IgD-negative memory B cell (primary cell): ENCODE measurements at regions not wholly inside any gene's neighbourhood (a gene's known extent, or its start where the extent isn't known, plus 50 kb on each side); places are given as distances from the start of the nearest gene placed in this dataset.

Source experiments
- H3K27ac Mint-ChIP-seq, 3 donors: one replicate each; pipeline ENCODE4 v1.8.0; 2020 to 2022; ENCODE audit warnings: mild to moderate bottlenecking in 3 of 3, mixed read lengths in 3 of 3, moderate library complexity in 1 of 3
- H3K27me3 Mint-ChIP-seq: one replicate; pipeline ENCODE4 v1.8.0; 2021; ENCODE audit warnings: mixed read lengths
- H3K36me3 Mint-ChIP-seq: one replicate; pipeline ENCODE4 v1.8.0; 2020; ENCODE audit warnings: mild to moderate bottlenecking, mixed read lengths
- H3K4me1 Mint-ChIP-seq, 3 donors: one replicate each; pipeline ENCODE4 v1.8.0; 2020 to 2022; ENCODE audit warnings: mixed read lengths in 3 of 3, mild to moderate bottlenecking in 1 of 3
- H3K4me3 Mint-ChIP-seq, 4 donors: one replicate each; pipeline ENCODE4 v1.8.0; 2020 to 2022; ENCODE audit warnings: mild to moderate bottlenecking in 4 of 4, mixed read lengths in 4 of 4, moderate library complexity in 3 of 4
- H3K9me3 Mint-ChIP-seq, 3 donors: one replicate each; pipeline ENCODE4 v1.8.0; 2020 to 2021; ENCODE audit warnings: mixed read lengths in 3 of 3, mild to moderate bottlenecking in 1 of 3

GRCh38 chr17:11121341-11121985 is 119.5 kb upstream of the SHISA6 start:
- H3K27me3 Mint-ChIP-seq = no peaks in the 10 kb centered on the region
- no peak overlapping the region for H3K27ac Mint-ChIP-seq

GRCh38 chr17:11109106-11109505 is 131.9 kb upstream of the SHISA6 start:
- H3K27me3 Mint-ChIP-seq = no peaks in the 10 kb centered on the region
- no peaks in the 10 kb centered on the region for H3K4me1 Mint-ChIP-seq
- peaks cover 3% of the 10 kb centered on the region for H3K36me3 Mint-ChIP-seq
- no peak overlapping the region for H3K4me3 Mint-ChIP-seq
- no peak overlapping the region for H3K27ac Mint-ChIP-seq
- H3K9me3 Mint-ChIP-seq = peaks cover 2 to 5% (median 3%) of the 10 kb centered on the region in 3 donors

More at GRCh38 chr17:11121341-11121985, 119.5 kb upstream of the SHISA6 start:
- Mint-ChIP-seq H3K36me3 (no peaks in the 10 kb centered on the region), H3K4me1 (no peaks in the 10 kb centered on the region), H3K9me3 (peaks cover 4 to 15% (median 5%) of the 10 kb centered on the region in 3 donors), H3K4me3 (no peak overlapping the region)

GRCh38 chr17:11105141-11105540 is 135.9 kb upstream of the SHISA6 start:
- Mint-ChIP-seq H3K27me3 (no peaks in the 10 kb centered on the region), H3K4me1 (no peaks in the 10 kb centered on the region), H3K9me3 (peaks cover 4 to 8% (median 5%) of the 10 kb centered on the region in 3 donors), H3K4me3 (no peak overlapping the region), H3K27ac (no peak overlapping the region), H3K36me3 (no peaks in the 10 kb centered on the region)

- H3K4me3 Mint-ChIP-seq = no peak overlapping the region
- H3K9me3 Mint-ChIP-seq = peaks cover 0 to 4% (median 2%) of the 10 kb centered on the region in 3 donors
- H3K27me3 Mint-ChIP-seq = peaks cover 1% of the 10 kb centered on the region
- no peak overlapping the region for H3K27ac Mint-ChIP-seq
- H3K4me1 Mint-ChIP-seq = no peaks in the 10 kb centered on the region
- H3K36me3 Mint-ChIP-seq = no peaks in the 10 kb centered on the region
Observed at GRCh38 chr17:11097121-11097520, 143.9 kb upstream of the SHISA6 start.

GRCh38 chr17:11094331-11094730 is 146.7 kb upstream of the SHISA6 start:
- no peak overlapping the region for H3K4me3 Mint-ChIP-seq
- no peak overlapping the region for H3K27ac Mint-ChIP-seq
- peaks cover 1% of the 10 kb centered on the region for H3K27me3 Mint-ChIP-seq
- peaks cover 0 to 7% (median 0%) of the 10 kb centered on the region in 3 donors for H3K9me3 Mint-ChIP-seq
- no peaks in the 10 kb centered on the region for H3K4me1 Mint-ChIP-seq
- no peaks in the 10 kb centered on the region for H3K36me3 Mint-ChIP-seq

- H3K4me3 Mint-ChIP-seq = no peak overlapping the region
- H3K9me3 Mint-ChIP-seq = peaks cover 0 to 7% (median 2%) of the 10 kb centered on the region in 3 donors
- no peaks in the 10 kb centered on the region for H3K36me3 Mint-ChIP-seq
- H3K4me1 Mint-ChIP-seq = no peaks in the 10 kb centered on the region
- no peak overlapping the region for H3K27ac Mint-ChIP-seq
- H3K27me3 Mint-ChIP-seq = no peaks in the 10 kb centered on the region
Observed at GRCh38 chr17:11086646-11087340, 154.2 kb upstream of the SHISA6 start.

- H3K27me3 Mint-ChIP-seq = no peaks in the 10 kb centered on the region
- H3K9me3 Mint-ChIP-seq = peaks cover 0 to 2% (median 0%) of the 10 kb centered on the region in 3 donors
- H3K4me3 Mint-ChIP-seq = no peak overlapping the region
- H3K36me3 Mint-ChIP-seq = no peaks in the 10 kb centered on the region
- no peak overlapping the region for H3K27ac Mint-ChIP-seq
- no peaks in the 10 kb centered on the region for H3K4me1 Mint-ChIP-seq
Observed at GRCh38 chr17:11082559-11082958, 158.5 kb upstream of the SHISA6 start.

- no peaks in the 10 kb centered on the region for H3K36me3 Mint-ChIP-seq
- H3K4me1 Mint-ChIP-seq = no peaks in the 10 kb centered on the region
- no peak overlapping the region for H3K27ac Mint-ChIP-seq
- H3K27me3 Mint-ChIP-seq = no peaks in the 10 kb centered on the region
- peaks cover 0 to 2% (median 0%) of the 10 kb centered on the region in 3 donors for H3K9me3 Mint-ChIP-seq
- H3K4me3 Mint-ChIP-seq = no peak overlapping the region
Observed at GRCh38 chr17:11081342-11081741, 159.7 kb upstream of the SHISA6 start.

GRCh38 chr17:11077673-11078072 is 163.3 kb upstream of the SHISA6 start:
- no peaks in the 10 kb centered on the region for H3K27me3 Mint-ChIP-seq
- H3K27ac Mint-ChIP-seq = no peak overlapping the region
- H3K4me3 Mint-ChIP-seq = no peak overlapping the region

GRCh38 chr17:11074451-11074850 is 166.6 kb upstream of the SHISA6 start:
- H3K4me1 Mint-ChIP-seq = no peaks in the 10 kb centered on the region
- H3K27me3 Mint-ChIP-seq = no peaks in the 10 kb centered on the region
- H3K4me3 Mint-ChIP-seq = no peak overlapping the region
- H3K27ac Mint-ChIP-seq = no peak overlapping the region
- peaks cover 5 to 19% (median 18%) of the 10 kb centered on the region in 3 donors for H3K9me3 Mint-ChIP-seq
- H3K36me3 Mint-ChIP-seq = no peaks in the 10 kb centered on the region

More at GRCh38 chr17:11077673-11078072, 163.3 kb upstream of the SHISA6 start:
- Mint-ChIP-seq H3K4me1 (no peaks in the 10 kb centered on the region), H3K36me3 (no peaks in the 10 kb centered on the region), H3K9me3 (peaks cover 0 to 6% (median 0%) of the 10 kb centered on the region in 3 donors)

- no peaks in the 10 kb centered on the region for H3K36me3 Mint-ChIP-seq
- no peaks in the 10 kb centered on the region for H3K27me3 Mint-ChIP-seq
- peaks cover 0 to 7% (median 2%) of the 10 kb centered on the region in 3 donors for H3K9me3 Mint-ChIP-seq
- no peaks in the 10 kb centered on the region for H3K4me1 Mint-ChIP-seq
- no peak overlapping the region for H3K4me3 Mint-ChIP-seq
- no peak overlapping the region for H3K27ac Mint-ChIP-seq
Observed at GRCh38 chr17:11056926-11057325, 184.1 kb upstream of the SHISA6 start.

GRCh38 chr17:11053846-11054245 is 187.2 kb upstream of the SHISA6 start:
- H3K9me3 Mint-ChIP-seq = peaks cover 0 to 2% (median 0%) of the 10 kb centered on the region in 3 donors
- H3K36me3 Mint-ChIP-seq = no peaks in the 10 kb centered on the region

GRCh38 chr17:11049539-11049938 is 191.5 kb upstream of the SHISA6 start:
- no peak overlapping the region for H3K27ac Mint-ChIP-seq
- H3K27me3 Mint-ChIP-seq = no peaks in the 10 kb centered on the region
- no peaks in the 10 kb centered on the region for H3K4me1 Mint-ChIP-seq
- no peaks in the 10 kb centered on the region for H3K36me3 Mint-ChIP-seq
- peaks cover 0 to 4% (median 0%) of the 10 kb centered on the region in 3 donors for H3K9me3 Mint-ChIP-seq
- H3K4me3 Mint-ChIP-seq = no peak overlapping the region

More at GRCh38 chr17:11053846-11054245, 187.2 kb upstream of the SHISA6 start:
- no peak overlapping the region for H3K4me3 Mint-ChIP-seq
- no peaks in the 10 kb centered on the region for H3K27me3 Mint-ChIP-seq
- H3K27ac Mint-ChIP-seq = no peak overlapping the region
- no peaks in the 10 kb centered on the region for H3K4me1 Mint-ChIP-seq

GRCh38 chr17:11047228-11047627 is 193.8 kb upstream of the SHISA6 start:
- no peak overlapping the region for H3K4me3 Mint-ChIP-seq
- H3K36me3 Mint-ChIP-seq = no peaks in the 10 kb centered on the region
- H3K9me3 Mint-ChIP-seq = peaks cover 0 to 4% (median 0%) of the 10 kb centered on the region in 3 donors
- no peaks in the 10 kb centered on the region for H3K27me3 Mint-ChIP-seq
- H3K4me1 Mint-ChIP-seq = peaks cover 0 to 3% (median 0%) of the 10 kb centered on the region in 3 donors
- H3K27ac Mint-ChIP-seq = no peak overlapping the region

- Mint-ChIP-seq H3K27me3 (no peaks in the 10 kb centered on the region), H3K27ac (no peak overlapping the region)
Observed at GRCh38 chr17:11039342-11039741, 201.5 kb upstream of the PIRT start.

More at GRCh38 chr17:11039342-11039741, 201.5 kb upstream of the PIRT start:
- Mint-ChIP-seq H3K9me3 (peaks cover 0 to 6% (median 2%) of the 10 kb centered on the region in 3 donors), H3K36me3 (no peaks in the 10 kb centered on the region), H3K4me1 (peaks cover 0 to 3% (median 0%) of the 10 kb centered on the region in 3 donors), H3K4me3 (no peak overlapping the region)
